ENCODE measurements at regions not wholly inside any gene's neighbourhood (a gene's known extent, or its start where the extent isn't known, plus 50 kb on each side); places are given as distances from the start of the nearest gene placed in this dataset.
A peak's percentile ranks its signal among the peaks of the same experiment; 100 is the strongest.

DNA sequence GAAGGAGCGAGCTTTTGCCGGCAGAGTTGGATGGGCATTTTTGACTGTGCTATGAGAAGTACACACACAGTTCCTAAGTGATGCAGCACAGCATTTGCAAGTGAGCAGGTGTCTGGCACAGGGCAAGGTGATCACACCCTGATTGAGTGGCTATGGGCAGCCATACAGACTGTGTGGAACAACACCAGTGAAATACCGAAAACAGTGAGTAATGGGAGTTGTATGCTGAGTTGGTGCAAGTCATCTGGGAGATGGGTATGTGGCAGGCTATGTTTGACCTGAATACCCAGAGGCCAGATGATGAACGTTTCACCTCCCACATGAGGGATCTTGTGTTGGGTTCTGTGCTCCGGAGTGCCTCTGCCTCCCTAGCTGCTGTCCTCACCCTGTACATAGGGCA, 53.5 kb upstream of the TIPARP start:
- DNase-seq (ENCODE audit: low read depth): peak; percentile 67
- TF ChIP-seq, protein P1, sequence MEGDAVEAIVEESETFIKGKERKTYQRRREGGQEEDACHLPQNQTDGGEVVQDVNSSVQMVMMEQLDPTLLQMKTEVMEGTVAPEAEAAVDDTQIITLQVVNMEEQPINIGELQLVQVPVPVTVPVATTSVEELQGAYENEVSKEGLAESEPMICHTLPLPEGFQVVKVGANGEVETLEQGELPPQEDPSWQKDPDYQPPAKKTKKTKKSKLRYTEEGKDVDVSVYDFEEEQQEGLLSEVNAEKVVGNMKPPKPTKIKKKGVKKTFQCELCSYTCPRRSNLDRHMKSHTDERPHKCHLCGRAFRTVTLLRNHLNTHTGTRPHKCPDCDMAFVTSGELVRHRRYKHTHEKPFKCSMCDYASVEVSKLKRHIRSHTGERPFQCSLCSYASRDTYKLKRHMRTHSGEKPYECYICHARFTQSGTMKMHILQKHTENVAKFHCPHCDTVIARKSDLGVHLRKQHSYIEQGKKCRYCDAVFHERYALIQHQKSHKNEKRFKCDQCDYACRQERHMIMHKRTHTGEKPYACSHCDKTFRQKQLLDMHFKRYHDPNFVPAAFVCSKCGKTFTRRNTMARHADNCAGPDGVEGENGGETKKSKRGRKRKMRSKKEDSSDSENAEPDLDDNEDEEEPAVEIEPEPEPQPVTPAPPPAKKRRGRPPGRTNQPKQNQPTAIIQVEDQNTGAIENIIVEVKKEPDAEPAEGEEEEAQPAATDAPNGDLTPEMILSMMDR (IDR thresholded peaks at IDR 0.05; ENCODE audit: insufficient read depth, low read depth, low read length, missing control alignments): no peak
- no peak overlapping the region for H3K4me3 ChIP-seq (ENCODE audit: low read length)

DNA sequence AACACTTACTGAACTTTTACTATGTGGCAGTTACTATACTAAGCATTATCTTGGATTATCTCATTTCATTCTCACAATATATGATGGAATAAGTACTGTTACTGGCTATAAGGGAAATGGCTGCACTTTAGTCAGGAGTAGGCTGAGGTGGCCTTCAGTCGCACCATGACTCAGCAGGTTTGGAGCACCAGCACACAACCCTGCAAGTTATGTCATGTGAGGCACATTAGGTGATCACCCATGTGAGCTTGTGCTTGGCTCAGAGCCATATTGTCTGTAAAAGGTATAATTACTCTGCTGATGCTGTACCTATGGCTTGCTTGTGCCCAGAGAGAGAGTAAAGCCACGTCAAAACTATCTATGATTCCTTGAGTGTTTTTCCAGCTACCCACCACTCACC, 54.1 kb upstream of the TIPARP start:
- DNase-seq (ENCODE audit: low read depth): peak; percentile 92
- TF ChIP-seq, protein P1 (IDR thresholded peaks at IDR 0.05; ENCODE audit: insufficient read depth, low read depth, low read length, missing control alignments): no peak
- H3K4me3 ChIP-seq (ENCODE audit: low read length): no peak overlapping the region

DNA sequence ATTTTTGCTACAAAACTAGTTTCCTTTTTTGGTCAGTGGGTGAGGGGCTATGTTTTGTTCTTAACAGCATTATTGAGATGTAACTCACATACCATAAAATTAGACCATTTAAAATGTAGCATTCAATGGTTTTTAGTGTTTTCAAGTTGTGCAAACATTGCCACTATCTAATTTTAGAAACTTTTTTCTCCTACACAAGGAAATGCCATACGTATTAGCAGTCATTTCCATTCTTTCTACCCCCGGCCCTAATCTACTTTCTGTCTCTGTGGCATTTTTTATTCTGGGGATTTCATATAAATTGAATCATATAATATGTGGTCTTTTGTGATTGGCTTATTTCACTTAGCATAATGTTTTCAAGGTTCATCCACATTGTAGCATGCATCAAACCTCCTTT, 55.0 kb upstream of the TIPARP start:
- TF ChIP-seq, protein P1 (IDR thresholded peaks at IDR 0.05; ENCODE audit: insufficient read depth, low read depth, low read length, missing control alignments): no peak
- H3K4me3 ChIP-seq (ENCODE audit: low read length): no peak overlapping the region
- DNase-seq (ENCODE audit: low read depth): no peak

DNA sequence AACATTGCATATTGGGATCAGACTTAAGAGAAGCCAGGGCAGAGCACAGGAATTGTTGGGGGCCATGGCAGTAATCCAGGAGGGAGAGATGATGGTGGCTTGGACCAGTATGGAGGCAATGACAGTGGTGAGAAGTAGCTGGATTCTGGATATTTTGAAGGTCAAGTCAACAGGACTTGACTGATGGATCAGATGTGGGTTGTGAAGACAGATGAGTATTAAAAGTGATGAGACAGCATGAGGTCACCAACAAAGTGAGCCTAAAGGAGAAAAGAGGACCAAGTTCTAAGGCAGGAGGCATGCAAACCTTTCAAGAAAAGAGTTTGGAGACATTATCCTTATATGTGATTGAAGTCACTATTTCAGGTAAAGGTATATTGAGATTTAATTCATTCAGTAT, 56.6 kb upstream of the TIPARP start:
- TF ChIP-seq, protein P1 (IDR thresholded peaks at IDR 0.05; ENCODE audit: insufficient read depth, low read depth, low read length, missing control alignments): no peak
- DNase-seq (ENCODE audit: low read depth): peak; percentile 66
- no peak overlapping the region for H3K4me3 ChIP-seq (ENCODE audit: low read length)

DNA sequence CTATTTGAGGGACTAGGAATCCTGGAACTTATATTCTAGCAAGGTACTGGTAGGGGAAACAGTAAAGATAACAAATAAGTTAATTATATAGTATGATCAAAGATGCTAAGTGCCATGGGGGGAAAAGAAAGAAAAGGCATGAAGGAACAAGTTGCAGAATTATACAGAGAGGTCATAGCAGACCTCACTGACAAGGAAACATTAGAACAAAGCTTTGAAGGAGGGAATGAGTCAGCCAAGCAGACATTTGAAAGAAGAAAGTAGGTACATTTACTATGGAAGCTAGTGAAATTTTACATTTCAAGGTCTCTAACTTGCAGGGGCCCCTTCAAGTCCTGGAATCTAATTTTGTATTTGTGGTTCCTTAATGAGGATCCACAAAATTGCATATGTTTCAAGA, 57.2 kb upstream of the TIPARP start:
- peak; percentile 69 for DNase-seq (ENCODE audit: low read depth)
- TF ChIP-seq, protein P1 (IDR thresholded peaks at IDR 0.05; ENCODE audit: insufficient read depth, low read depth, low read length, missing control alignments): no peak

DNA sequence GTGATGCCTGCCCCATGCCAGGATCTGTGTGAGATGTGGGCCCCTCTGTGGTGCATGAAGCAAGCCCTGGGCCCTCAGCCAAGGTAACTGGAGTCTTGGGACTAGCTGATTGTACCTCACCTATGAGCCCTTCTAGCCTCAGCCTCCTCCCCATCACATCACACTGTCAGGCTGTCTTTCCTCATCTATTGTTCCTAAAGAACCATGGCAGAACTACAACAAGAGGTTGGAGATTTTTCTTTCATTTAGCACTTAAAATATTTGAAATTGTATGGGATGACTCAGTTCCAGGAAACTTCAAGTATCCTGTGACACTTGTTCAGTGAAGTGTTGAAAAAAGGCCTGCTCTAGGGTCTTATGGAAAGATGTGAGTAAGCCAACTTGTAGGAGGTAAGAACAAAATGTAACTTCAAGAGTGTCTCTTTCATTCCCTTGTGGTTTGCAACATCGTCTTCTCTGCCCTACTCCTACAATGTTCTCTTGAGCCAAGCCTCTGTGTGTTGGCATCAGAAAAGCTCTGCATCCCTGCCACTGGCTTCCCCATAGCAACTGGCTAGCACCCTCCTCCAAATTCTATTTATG, 58.7 kb upstream of the TIPARP start:
- H3K4me3 ChIP-seq (ENCODE audit: low read length): no peak overlapping the region
- DNase-seq (ENCODE audit: low read depth): peak; percentile 51
- TF ChIP-seq, protein P1 (IDR thresholded peaks at IDR 0.05; ENCODE audit: insufficient read depth, low read depth, low read length, missing control alignments): no peak

More for the DNA sequence above, 57.2 kb upstream of the TIPARP start:
- no peak overlapping the region for H3K4me3 ChIP-seq (ENCODE audit: low read length)

All from epithelial cell of esophagus (primary cell).